Ovary (tissue), 3 donors: ENCODE measurements at regions not wholly inside any gene's neighbourhood (a gene's known extent, or its start where the extent isn't known, plus 50 kb on each side); places are given as distances from the start of the nearest gene placed in this dataset.

Source experiments
- POLR2A ChIP-seq: fragments of 450-650 bp; IDR thresholded peaks from one replicate; pipeline ENCODE4 v1.6.1; 2017; ENCODE audit warnings: antibody characterized with exemption, mild to moderate bottlenecking, moderate library complexity
- TF ChIP-seq, protein P1 (sequence below), 3 donors: fragments of 450-650 bp in 2 of 3; fragments of 200-600 bp in 1 of 3; IDR thresholded peaks; one replicate each; pipeline versions ENCODE4 v1.5.1 to v1.8.0; 2016 to 2022; ENCODE audit warnings: antibody characterized with exemption in 3 of 3, mild to moderate bottlenecking in 1 of 3
- donor health status: DM: no; HTN: no; CAD: no.

DNA sequence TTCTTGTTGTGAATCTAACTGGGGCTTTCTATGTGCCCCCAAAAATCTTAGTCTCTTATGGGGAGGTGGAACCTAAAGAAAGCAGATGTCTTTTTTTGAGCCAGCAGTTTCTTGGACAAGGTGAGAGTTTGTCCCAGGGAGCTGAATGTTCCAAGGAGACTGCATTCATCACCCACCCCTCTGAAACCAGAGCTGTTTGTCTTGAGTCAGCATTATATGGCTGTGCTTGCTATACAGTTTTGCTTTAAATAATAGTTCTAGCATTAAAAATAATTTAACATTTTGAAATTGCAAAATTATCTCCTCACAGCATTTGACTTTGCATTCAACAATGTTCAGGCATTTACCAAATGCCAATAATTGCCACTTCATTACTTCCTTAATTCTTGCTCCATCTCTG is 813.3 kb downstream of the BCL11B start:
- TF ChIP-seq, protein P1, sequence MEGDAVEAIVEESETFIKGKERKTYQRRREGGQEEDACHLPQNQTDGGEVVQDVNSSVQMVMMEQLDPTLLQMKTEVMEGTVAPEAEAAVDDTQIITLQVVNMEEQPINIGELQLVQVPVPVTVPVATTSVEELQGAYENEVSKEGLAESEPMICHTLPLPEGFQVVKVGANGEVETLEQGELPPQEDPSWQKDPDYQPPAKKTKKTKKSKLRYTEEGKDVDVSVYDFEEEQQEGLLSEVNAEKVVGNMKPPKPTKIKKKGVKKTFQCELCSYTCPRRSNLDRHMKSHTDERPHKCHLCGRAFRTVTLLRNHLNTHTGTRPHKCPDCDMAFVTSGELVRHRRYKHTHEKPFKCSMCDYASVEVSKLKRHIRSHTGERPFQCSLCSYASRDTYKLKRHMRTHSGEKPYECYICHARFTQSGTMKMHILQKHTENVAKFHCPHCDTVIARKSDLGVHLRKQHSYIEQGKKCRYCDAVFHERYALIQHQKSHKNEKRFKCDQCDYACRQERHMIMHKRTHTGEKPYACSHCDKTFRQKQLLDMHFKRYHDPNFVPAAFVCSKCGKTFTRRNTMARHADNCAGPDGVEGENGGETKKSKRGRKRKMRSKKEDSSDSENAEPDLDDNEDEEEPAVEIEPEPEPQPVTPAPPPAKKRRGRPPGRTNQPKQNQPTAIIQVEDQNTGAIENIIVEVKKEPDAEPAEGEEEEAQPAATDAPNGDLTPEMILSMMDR (IDR thresholded peaks at IDR 0.05): no peak
- TF ChIP-seq POLR2A: no peak
